BJ (cell line): ENCODE measurements at regions not wholly inside any gene's neighbourhood (a gene's known extent, or its start where the extent isn't known, plus 50 kb on each side); places are given as distances from the start of the nearest gene placed in this dataset.

Experiments used
- CTCF ChIA-PET: fragments of 350-600 bp; formaldehyde crosslinking; extraction: SDS; loops from one replicate; lab custom pipeline; 2021; ENCODE audit warnings: antibody characterized with exemption, inconsistent platforms; lab: Yijun Ruan, JAX
- POLR2A ChIA-PET: fragments of 300-600 bp; sonication (Branson Sonifier 250); formaldehyde crosslinking; extraction: SDS; loops from one replicate; lab custom pipeline; 2021; ENCODE audit warnings: antibody characterized with exemption; lab: Charles Lee
- DNase-seq: peaks from one replicate; pipeline ENCODE4 v3.0.0-alpha.2; 2011; ENCODE audit warnings: low read depth
- H3K27me3 ChIP-seq: 2 replicates; pipeline ENCODE4 v1.6.0; 2011; ENCODE audit warnings: low read length; ENCODE audit not compliant: control insufficient read depth, insufficient read depth
- H3K36me3 ChIP-seq: 2 replicates; pipeline ENCODE4 v1.5.1; 2011; ENCODE audit warnings: low read length; ENCODE audit not compliant: control insufficient read depth, insufficient read depth
- H3K4me3 ChIP-seq: 2 replicates; pipeline ENCODE4 v1.5.1; 2011; ENCODE audit warnings: low read depth, mild to moderate bottlenecking, control low read depth, low read length
- CTCF ChIP-seq: IDR thresholded peaks from 2 replicates; pipeline ENCODE4 v1.5.1; 2011; ENCODE audit warnings: low read depth, mild to moderate bottlenecking, control low read depth, inconsistent platforms, low read length, moderate library complexity; ENCODE audit not compliant: insufficient read depth

GRCh38 chr2:41042343-41042742 lies 590.5 kb upstream of the SLC8A1 start:
- no peak overlapping the region for H3K4me3 ChIP-seq
- CTCF ChIA-PET, result no interaction called here
- TF ChIP-seq CTCF, result no peak
- H3K27me3 ChIP-seq, result no peaks in the 10 kb centered on the region
- POLR2A ChIA-PET, result no interaction called here
- no peak for DNase-seq
- no peaks in the 10 kb centered on the region for H3K36me3 ChIP-seq

- no peak overlapping the region for H3K4me3 ChIP-seq
- peak; percentile 42 for DNase-seq
- H3K36me3 ChIP-seq, result no peaks in the 10 kb centered on the region
- CTCF ChIA-PET, result interaction anchor here (0.6 kb wide), 1 partner anchor 13 kb away, joined by 3 read pairs; no protein-coding TSS in a partner anchor
- POLR2A ChIA-PET, result no interaction called here
- no peak for TF ChIP-seq CTCF
- no peaks in the 10 kb centered on the region for H3K27me3 ChIP-seq
Measured at GRCh38 chr2:41061356-41061755, 609.5 kb upstream of the SLC8A1 start.

- Histone ChIP-seq H3K27me3 (no peaks in the 10 kb centered on the region), H3K36me3 (no peaks in the 10 kb centered on the region), H3K4me3 (no peak overlapping the region)
- no peak for DNase-seq
- TF ChIP-seq CTCF, result no peak
- CTCF ChIA-PET, result no interaction called here
- POLR2A ChIA-PET, result no interaction called here
Measured at GRCh38 chr2:41062336-41062735, 610.4 kb upstream of the SLC8A1 start.

GRCh38 chr2:41066168-41066567 lies 614.3 kb upstream of the SLC8A1 start:
- POLR2A ChIA-PET, result no interaction called here
- H3K4me3 ChIP-seq, result no peak overlapping the region
- no peak for DNase-seq
- no peaks in the 10 kb centered on the region for H3K36me3 ChIP-seq
- TF ChIP-seq CTCF, result no peak
- no peaks in the 10 kb centered on the region for H3K27me3 ChIP-seq
- CTCF ChIA-PET, result no interaction called here

GRCh38 chr2:41068740-41069139 lies 616.9 kb upstream of the SLC8A1 start:
- TF ChIP-seq CTCF, result no peak
- no peak overlapping the region for H3K4me3 ChIP-seq
- ChIA-PET POLR2A (no interaction called here), CTCF (no interaction called here)
- no peaks in the 10 kb centered on the region for H3K36me3 ChIP-seq
- H3K27me3 ChIP-seq, result no peaks in the 10 kb centered on the region
- no peak for DNase-seq
